ENCODE measurements at regions not wholly inside any gene's neighbourhood (a gene's known extent, or its start where the extent isn't known, plus 50 kb on each side); places are given as distances from the start of the nearest gene placed in this dataset.

- TF ChIP-seq CTCF (IDR thresholded peaks at IDR 0.05; ENCODE audit: low read depth, low read length): no peak
- Histone ChIP-seq H3K27me3 (no peaks in the 10 kb centered on the region), H3K36me3 (no peaks in the 10 kb centered on the region), H3K4me3 (no peak overlapping the region), H3K9me3 (ENCODE audit: low read depth) (no peaks in the 10 kb centered on the region), H3K4me1 (ENCODE audit: low read depth) (no peaks in the 10 kb centered on the region), H3K27ac (no peak overlapping the region)
- DNase-seq (ENCODE audit: low read depth in 1 of 2, low spot score in 1 of 2): no peak
These were observed 111.2 kb upstream of the STEAP1B start for GRCh38 chr7:22610951-22611757.

DNA sequence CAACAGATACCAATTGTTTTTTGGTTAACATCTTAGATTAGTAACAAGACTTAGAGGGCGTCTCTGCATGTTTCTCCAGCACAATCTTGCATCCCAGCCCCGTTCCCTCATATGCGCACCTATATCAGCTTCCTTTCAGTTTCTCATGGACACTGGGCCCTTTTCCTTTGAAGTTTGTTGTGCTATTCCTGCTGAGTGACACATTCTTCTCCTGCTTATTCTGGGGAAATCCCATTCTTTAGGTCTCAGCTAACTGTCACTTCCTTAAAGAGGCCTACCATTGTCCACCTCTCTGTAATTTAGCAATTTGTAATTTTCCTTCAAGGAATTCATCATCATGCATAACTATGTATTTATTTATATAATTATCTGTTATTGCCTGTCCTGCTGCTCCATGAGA is 110.3 kb upstream of the STEAP1B start:
- Histone ChIP-seq H3K27me3 (no peaks in the 10 kb centered on the region), H3K27ac (no peak overlapping the region), H3K4me1 (ENCODE audit: low read depth) (no peaks in the 10 kb centered on the region), H3K9me3 (ENCODE audit: low read depth) (no peaks in the 10 kb centered on the region), H3K4me3 (no peak overlapping the region), H3K36me3 (no peaks in the 10 kb centered on the region)
- DNase-seq (ENCODE audit: low read depth in 1 of 2, low spot score in 1 of 2): no peak
- no peak for TF ChIP-seq CTCF (IDR thresholded peaks at IDR 0.05; ENCODE audit: low read depth, low read length)

DNA sequence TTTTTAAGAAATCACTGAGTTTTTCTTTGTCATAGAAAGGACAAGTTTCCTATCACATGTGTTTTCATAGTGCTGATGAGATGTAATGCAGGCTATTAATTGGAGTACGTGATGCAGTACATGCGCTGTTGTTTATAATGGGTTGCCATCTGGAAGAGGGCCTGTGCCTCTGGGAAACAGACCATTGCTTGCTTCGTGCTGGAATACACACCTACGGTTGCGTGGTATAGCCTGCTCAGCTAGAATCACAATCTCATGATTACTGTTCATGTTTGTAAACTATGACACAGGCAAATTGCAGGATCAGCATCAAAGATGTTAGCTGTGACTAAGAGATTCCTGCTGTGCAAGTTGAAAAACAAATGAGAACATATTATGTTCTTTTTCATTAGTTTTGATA is 107.2 kb upstream of the STEAP1B start:
- TF ChIP-seq CTCF (IDR thresholded peaks at IDR 0.05; ENCODE audit: low read depth, low read length): no peak
- no peaks in the 10 kb centered on the region for H3K9me3 ChIP-seq (ENCODE audit: low read depth)
- no peak overlapping the region for H3K4me3 ChIP-seq
- DNase-seq (ENCODE audit: low read depth in 1 of 2, low spot score in 1 of 2): no peak
- no peaks in the 10 kb centered on the region for H3K4me1 ChIP-seq (ENCODE audit: low read depth)
- no peaks in the 10 kb centered on the region for H3K36me3 ChIP-seq
- H3K27ac ChIP-seq: no peak overlapping the region
- H3K27me3 ChIP-seq: no peaks in the 10 kb centered on the region

DNA sequence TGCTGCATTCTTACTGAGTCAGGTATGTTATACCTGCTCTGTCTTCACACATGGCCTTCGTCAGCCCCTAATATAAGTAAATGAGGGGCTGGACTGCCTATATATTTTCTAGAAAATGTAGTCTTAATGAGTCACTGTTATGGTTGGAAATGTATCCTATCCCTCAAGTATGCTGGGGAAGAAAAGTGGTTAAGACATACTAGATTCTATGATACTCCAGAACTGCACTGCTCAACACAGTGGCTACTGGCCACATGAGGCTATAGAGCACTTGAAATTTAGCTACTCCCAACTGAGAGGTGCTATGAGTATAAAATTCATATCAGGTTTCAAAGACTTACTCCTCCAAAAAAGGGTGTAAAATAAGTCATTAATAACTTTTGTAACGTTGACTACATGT is 104.3 kb upstream of the STEAP1B start:
- Histone ChIP-seq H3K27ac (no peak overlapping the region), H3K4me3 (no peak overlapping the region), H3K36me3 (no peaks in the 10 kb centered on the region), H3K27me3 (no peaks in the 10 kb centered on the region), H3K9me3 (ENCODE audit: low read depth) (no peaks in the 10 kb centered on the region), H3K4me1 (ENCODE audit: low read depth) (no peaks in the 10 kb centered on the region)
- DNase-seq (ENCODE audit: low read depth in 1 of 2, low spot score in 1 of 2): no peak
- no peak for TF ChIP-seq CTCF (IDR thresholded peaks at IDR 0.05; ENCODE audit: low read depth, low read length)

- no peaks in the 10 kb centered on the region for H3K36me3 ChIP-seq
- TF ChIP-seq CTCF (IDR thresholded peaks at IDR 0.05; ENCODE audit: low read depth, low read length): no peak
- no peaks in the 10 kb centered on the region for H3K9me3 ChIP-seq (ENCODE audit: low read depth)
- no peaks in the 10 kb centered on the region for H3K27me3 ChIP-seq
- no peak overlapping the region for H3K27ac ChIP-seq
- H3K4me1 ChIP-seq (ENCODE audit: low read depth): no peaks in the 10 kb centered on the region
- no peak overlapping the region for H3K4me3 ChIP-seq
- peak in 1 of 2 donors; percentile 84 for DNase-seq (ENCODE audit: low read depth in 1 of 2, low spot score in 1 of 2)
These were observed 102.0 kb upstream of the STEAP1B start for GRCh38 chr7:22601812-22602565.
